GM21381 (cell line): ENCODE measurements at regions not wholly inside any gene's neighbourhood (a gene's known extent, or its start where the extent isn't known, plus 50 kb on each side); places are given as distances from the start of the nearest gene placed in this dataset.
"Not testable (repeated sequence)": the region's sequence is repeated elsewhere in the genome, so short reads cannot be mapped to it uniquely, and the experiment has no call there.

Source experiments
- ATAC-seq: cut with Tn5 transposase; IDR thresholded peaks from one replicate; pipeline ENCODE4 v1.9.1; 2021; ENCODE audit warnings: mild to moderate bottlenecking, moderate library complexity; ENCODE audit not compliant: unreplicated experiment

GRCh38 chr2:154961676-154962075, 263.2 kb downstream of the KCNJ3 start:
- no peak for ATAC-seq

- ATAC-seq, result peak; percentile 84
Observed at GRCh38 chr2:154960802-154961583, 262.5 kb downstream of the KCNJ3 start.

DNA sequence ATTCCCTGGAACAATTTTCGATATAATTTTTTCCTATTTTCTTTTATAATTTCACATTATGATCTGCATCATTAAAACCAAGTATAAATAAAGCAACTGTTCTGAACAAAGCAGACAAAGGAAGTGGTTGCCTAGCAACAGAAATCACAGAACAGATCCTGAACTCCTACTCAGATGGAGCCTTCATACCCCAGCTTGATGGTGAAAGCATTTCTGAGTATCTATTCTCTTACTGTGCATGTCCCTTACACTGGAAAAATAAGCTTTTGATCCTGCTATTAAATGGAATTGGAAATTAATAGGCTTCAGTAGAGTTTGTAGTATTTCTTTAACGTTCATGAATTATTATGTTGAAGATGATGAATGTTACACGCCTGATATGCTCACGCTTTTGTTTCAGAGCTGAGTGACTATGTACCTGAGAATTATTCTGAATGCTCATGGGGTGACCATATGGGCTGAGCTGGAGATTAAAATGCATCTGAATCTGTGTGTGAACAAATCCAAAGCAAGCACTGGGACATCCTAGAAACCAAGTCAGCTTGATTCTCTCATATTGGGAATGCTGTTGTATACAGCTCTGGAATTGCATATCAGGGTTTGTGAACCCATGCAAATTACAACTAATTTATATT, 254.0 kb downstream of the KCNJ3 start:
- ATAC-seq, result no peak

DNA sequence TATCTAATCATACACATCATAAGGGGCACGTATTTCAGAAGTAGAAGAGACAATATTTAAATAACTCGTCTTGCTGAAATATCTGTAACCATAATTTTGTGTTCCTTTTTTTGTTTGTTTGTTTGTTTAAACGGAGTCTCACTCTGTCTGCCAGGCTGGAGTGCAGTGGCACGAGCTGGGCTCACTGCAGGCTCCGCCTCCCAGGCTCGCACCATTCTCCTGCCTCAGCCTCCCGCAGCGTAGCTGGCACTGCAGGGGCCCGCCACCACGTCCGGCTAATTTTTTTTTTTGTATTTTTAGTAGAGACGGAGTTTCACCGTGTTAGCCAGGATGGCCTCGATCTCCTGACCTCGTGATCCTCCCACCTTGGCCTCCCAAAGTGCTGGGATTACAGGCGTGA, 248.9 kb downstream of the KCNJ3 start:
- ATAC-seq, result not testable (repeated sequence)

GRCh38 chr2:154945984-154946383, 247.5 kb downstream of the KCNJ3 start:
- ATAC-seq, result no peak

- ATAC-seq, result no peak
Observed at GRCh38 chr2:154941379-154941778, 242.9 kb downstream of the KCNJ3 start.

DNA sequence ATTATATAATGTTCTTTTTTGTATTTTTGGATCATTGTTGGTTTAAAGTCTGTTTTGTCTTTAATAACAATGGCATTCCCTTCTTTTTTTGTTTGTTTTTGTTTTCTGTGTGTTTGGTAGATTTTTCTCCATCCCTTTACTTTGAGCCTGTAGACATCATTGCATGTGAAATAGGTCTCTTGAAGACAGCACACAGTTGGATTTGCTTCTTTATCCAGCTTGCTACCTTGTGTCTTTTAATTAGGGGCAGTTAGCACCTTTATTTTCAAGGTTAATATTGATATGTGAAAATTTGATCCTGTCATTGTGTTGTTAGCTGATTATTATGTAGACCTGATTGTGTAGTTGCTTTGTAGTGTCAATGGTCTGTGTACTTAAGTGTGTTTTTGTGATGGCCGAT, 235.7 kb downstream of the KCNJ3 start:
- ATAC-seq, result no peak

- no peak for ATAC-seq
Observed at GRCh38 chr2:154924531-154924930, 226.0 kb downstream of the KCNJ3 start.

DNA sequence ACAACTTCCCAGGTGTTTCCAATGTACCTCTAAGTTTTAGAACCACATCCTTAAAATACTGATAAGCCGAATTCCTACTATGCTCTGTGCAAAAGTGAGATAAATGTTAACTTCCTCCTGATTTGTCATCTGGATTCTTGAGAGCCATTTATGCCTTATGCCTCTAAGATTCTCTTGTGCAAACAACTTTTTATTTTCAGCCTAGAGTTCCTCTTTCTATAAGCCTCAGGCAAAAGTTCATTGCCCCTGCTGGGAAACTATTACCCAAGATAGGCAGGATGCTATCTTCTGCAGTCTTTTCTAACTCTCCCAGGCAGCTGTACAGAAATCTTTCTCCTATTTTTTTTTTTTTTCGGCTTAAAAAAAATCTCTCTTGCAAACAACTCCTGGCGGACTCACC, 216.1 kb downstream of the KCNJ3 start:
- no peak for ATAC-seq

- ATAC-seq, result no peak
Observed at GRCh38 chr2:154912215-154912614, 213.7 kb downstream of the KCNJ3 start.

DNA sequence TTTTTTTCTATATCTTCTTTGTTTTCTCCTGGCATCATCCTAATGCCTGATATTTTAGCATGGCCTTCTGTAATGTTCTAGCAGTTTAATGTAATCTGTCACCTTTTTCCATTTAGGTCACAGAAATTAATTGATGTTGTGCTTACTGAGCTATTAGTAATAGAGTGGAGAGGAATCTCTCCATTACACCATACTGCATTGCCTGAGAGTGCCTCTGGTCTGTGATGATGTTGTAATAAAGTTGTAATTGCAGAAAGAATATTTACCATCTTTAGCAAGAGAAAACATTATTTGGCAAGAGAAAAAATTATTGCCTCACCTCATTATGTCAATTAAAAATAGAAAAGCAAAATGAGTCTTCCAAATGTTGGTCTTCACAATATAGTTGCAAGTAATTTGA, 213.2 kb downstream of the KCNJ3 start:
- no peak for ATAC-seq

DNA sequence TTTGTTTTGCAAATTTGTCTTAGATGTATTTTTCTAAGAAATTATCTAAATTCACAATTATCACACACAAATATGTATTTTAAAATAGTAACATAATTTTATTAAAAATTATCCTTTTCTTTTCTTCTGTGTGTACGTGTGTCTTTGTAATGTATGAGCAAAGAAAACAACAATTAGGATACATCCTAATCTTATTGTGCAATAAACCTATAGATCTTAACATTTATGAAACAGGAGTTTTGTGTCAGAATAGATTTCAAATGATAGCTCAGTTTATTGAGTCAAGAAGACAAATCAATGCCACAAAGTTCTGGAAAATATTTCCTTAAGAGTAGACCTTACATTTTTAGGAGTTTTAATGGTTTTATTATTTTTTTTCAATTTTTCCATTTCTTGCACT, 212.2 kb downstream of the KCNJ3 start:
- no peak for ATAC-seq

DNA sequence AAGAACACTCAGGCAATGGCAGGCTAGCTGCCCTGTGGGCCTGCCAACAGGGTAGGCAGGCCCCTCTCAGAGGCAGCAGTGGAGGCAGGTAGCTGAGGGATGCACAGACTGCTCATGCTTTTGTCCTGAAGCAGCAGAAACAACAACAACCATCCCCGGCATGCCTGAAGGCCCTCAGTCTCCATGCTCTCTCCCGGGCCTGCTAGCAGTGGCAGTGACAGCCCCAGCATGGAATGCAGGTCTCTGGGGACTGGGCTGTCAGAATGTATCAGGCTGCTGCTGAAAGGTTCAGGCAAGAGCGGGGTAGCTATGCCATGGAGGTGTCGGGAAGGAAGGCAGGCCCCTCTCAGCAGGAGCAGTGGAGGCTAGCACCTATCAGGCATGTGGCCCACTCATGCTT, 209.8 kb downstream of the KCNJ3 start:
- ATAC-seq, result no peak
